Endodermal cell (in vitro differentiated cells): ENCODE measurements at regions not wholly inside any gene's neighbourhood (a gene's known extent, or its start where the extent isn't known, plus 50 kb on each side); places are given as distances from the start of the nearest gene placed in this dataset.
"Not testable (repeated sequence)": the region's sequence is repeated elsewhere in the genome, so short reads cannot be mapped to it uniquely, and the experiment has no call there.

Experiments used
- DNase-seq: peaks from one replicate; pipeline ENCODE4 v3.0.0-alpha.2; 2017
- H3K27ac ChIP-seq: 2 replicates; pipeline ENCODE4 v1.5.1; 2013; ENCODE audit warnings: mild to moderate bottlenecking, low read depth, low read length, moderate library complexity
- H3K27me3 ChIP-seq: 2 replicates; pipeline ENCODE4 v1.6.1; 2013; ENCODE audit warnings: mild to moderate bottlenecking, low read length, moderate library complexity; ENCODE audit not compliant: insufficient read depth, control insufficient read depth, poor library complexity, severe bottlenecking
- H3K36me3 ChIP-seq: 2 replicates; pipeline ENCODE4 v1.7.0; 2013; ENCODE audit warnings: mild to moderate bottlenecking, low read length, moderate library complexity; ENCODE audit not compliant: control insufficient read depth, insufficient read depth
- H3K4me1 ChIP-seq: one replicate; pipeline ENCODE4 v1.7.0; 2013; ENCODE audit warnings: low read length; ENCODE audit not compliant: control insufficient read depth, insufficient read depth
- H3K4me3 ChIP-seq: 2 replicates; pipeline ENCODE4 v1.5.1; 2013; ENCODE audit warnings: mild to moderate bottlenecking, low read length, moderate library complexity
- H3K9ac ChIP-seq: 2 replicates; pipeline ENCODE4 v1.6.1; 2013; ENCODE audit warnings: mild to moderate bottlenecking, low read length, moderate library complexity; ENCODE audit not compliant: poor library complexity, severe bottlenecking; ENCODE audit errors: extremely low read depth
- H3K9me3 ChIP-seq: 2 replicates; pipeline ENCODE4 v1.6.1; 2013; ENCODE audit warnings: mild to moderate bottlenecking, low read length, moderate library complexity; ENCODE audit not compliant: control insufficient read depth
- H3K27ac Mint-ChIP-seq: 2 replicates; pipeline ENCODE4 v1.8.0; 2020; ENCODE audit warnings: mixed read lengths
- H3K27me3 Mint-ChIP-seq: 2 replicates; pipeline ENCODE4 v1.8.0; 2021; ENCODE audit warnings: mild to moderate bottlenecking, mixed read lengths; ENCODE audit not compliant: insufficient read depth
- H3K36me3 Mint-ChIP-seq: 2 replicates; pipeline ENCODE4 v1.8.0; 2020; ENCODE audit warnings: low read depth, mixed read lengths
- H3K4me1 Mint-ChIP-seq: 2 replicates; pipeline ENCODE4 v1.8.0; 2020; ENCODE audit warnings: mixed read lengths
- H3K4me3 Mint-ChIP-seq: 2 replicates; pipeline ENCODE4 v1.8.0; 2020; ENCODE audit warnings: mild to moderate bottlenecking, moderate library complexity, mixed read lengths
- H3K9me3 Mint-ChIP-seq: 2 replicates; pipeline ENCODE4 v1.8.0; 2020; ENCODE audit warnings: mild to moderate bottlenecking, mixed read lengths
- WGBS, 2 experiments: methylation state at CpG; one replicate each; pipeline versions ENCODE4 v1.1.5 to v1.1.7; 2013; ENCODE audit warnings: missing lambda C conversion rate in 2 of 2, mixed read lengths in 1 of 2; ENCODE audit not compliant: insufficient coverage in 1 of 2, insufficient read length in 1 of 2; 5-methylcytosine and 5-hydroxymethylcytosine counted together
- TF ChIP-seq, protein P1 (sequence below): fragments of 200-600 bp; sonication (generic); conservative IDR thresholded peaks from 2 replicates; pipeline ENCODE4 v1.5.0; 2021; ENCODE audit warnings: antibody characterized with exemption, mild to moderate bottlenecking

DNA sequence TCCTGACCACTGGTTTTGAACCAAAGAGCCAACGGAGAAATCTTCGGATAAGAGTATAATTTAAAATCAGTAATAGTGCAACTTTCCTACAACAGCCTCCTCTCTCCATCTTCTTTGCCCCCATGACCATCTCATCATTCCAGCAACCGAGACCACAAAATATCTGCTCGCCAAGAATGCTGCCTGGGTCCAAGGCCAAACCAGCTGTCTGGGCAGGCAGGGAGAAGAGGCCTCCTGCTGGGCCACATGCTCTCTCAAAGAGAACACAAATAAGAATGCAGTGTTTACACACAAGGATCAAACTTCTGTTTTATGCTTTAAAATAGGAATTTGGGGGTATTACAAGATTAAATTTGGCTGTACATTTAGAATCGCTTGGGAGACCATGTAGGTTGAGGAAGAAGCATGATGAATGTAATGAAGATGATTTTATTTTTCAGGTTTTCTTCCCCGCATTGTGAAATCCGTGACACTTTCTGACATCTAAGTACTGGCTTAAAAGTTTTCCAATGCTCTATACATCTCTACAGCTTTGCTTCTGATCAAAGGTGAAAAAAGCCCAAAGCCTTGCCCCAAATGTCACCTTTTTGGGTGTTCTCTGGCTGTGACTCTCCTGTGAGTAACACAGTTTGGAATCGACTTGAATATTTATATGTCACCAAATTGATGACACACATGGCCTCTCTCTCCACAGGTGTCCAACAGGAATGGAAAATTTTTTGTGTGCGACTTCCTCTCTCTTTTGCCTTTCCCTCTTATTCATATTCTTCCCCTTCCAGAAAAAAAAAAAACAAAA, 79.4 kb upstream of the PROKR2 start:
- no peaks in the 10 kb centered on the region for H3K4me1 Mint-ChIP-seq
- no peak overlapping the region for H3K4me3 ChIP-seq
- TF ChIP-seq, protein P1, sequence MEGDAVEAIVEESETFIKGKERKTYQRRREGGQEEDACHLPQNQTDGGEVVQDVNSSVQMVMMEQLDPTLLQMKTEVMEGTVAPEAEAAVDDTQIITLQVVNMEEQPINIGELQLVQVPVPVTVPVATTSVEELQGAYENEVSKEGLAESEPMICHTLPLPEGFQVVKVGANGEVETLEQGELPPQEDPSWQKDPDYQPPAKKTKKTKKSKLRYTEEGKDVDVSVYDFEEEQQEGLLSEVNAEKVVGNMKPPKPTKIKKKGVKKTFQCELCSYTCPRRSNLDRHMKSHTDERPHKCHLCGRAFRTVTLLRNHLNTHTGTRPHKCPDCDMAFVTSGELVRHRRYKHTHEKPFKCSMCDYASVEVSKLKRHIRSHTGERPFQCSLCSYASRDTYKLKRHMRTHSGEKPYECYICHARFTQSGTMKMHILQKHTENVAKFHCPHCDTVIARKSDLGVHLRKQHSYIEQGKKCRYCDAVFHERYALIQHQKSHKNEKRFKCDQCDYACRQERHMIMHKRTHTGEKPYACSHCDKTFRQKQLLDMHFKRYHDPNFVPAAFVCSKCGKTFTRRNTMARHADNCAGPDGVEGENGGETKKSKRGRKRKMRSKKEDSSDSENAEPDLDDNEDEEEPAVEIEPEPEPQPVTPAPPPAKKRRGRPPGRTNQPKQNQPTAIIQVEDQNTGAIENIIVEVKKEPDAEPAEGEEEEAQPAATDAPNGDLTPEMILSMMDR, result no peak
- H3K27ac Mint-ChIP-seq, result no peak overlapping the region
- H3K36me3 Mint-ChIP-seq, result no peaks in the 10 kb centered on the region
- 77 to 79% methylated on average over 6 to 9 of the region's 9 CpGs for WGBS, 2 experiments
- H3K9me3 Mint-ChIP-seq, result no peaks in the 10 kb centered on the region
- H3K27me3 Mint-ChIP-seq, result peaks cover 8% of the 10 kb centered on the region
- no peaks in the 10 kb centered on the region for H3K9me3 ChIP-seq
- H3K27me3 ChIP-seq, result peaks cover 24% of the 10 kb centered on the region
- no peak overlapping the region for H3K27ac ChIP-seq
- H3K9ac ChIP-seq, result no peak overlapping the region
- no peaks in the 10 kb centered on the region for H3K36me3 ChIP-seq
- no peak for DNase-seq
- H3K4me3 Mint-ChIP-seq, result no peak overlapping the region
- H3K4me1 ChIP-seq, result no peaks in the 10 kb centered on the region

GRCh38 chr20:5393218-5393870, 76.6 kb upstream of the PROKR2 start:
- 72 to 82% methylated on average over 2 to 3 of the region's 3 CpGs for WGBS, 2 experiments
- no peak overlapping the region for H3K4me3 ChIP-seq
- H3K36me3 Mint-ChIP-seq, result no peaks in the 10 kb centered on the region
- no peak overlapping the region for H3K27ac ChIP-seq
- H3K9me3 Mint-ChIP-seq, result no peaks in the 10 kb centered on the region
- H3K27ac Mint-ChIP-seq, result no peak overlapping the region
- no peaks in the 10 kb centered on the region for H3K9me3 ChIP-seq
- no peaks in the 10 kb centered on the region for H3K36me3 ChIP-seq
- H3K4me3 Mint-ChIP-seq, result no peak overlapping the region
- peaks cover 8% of the 10 kb centered on the region for H3K27me3 Mint-ChIP-seq
- H3K4me1 ChIP-seq, result no peaks in the 10 kb centered on the region
- DNase-seq, result no peak
- peaks cover 18% of the 10 kb centered on the region for H3K27me3 ChIP-seq
- no peaks in the 10 kb centered on the region for H3K4me1 Mint-ChIP-seq
- no peak overlapping the region for H3K9ac ChIP-seq
- TF ChIP-seq, protein P1, result no peak

DNA sequence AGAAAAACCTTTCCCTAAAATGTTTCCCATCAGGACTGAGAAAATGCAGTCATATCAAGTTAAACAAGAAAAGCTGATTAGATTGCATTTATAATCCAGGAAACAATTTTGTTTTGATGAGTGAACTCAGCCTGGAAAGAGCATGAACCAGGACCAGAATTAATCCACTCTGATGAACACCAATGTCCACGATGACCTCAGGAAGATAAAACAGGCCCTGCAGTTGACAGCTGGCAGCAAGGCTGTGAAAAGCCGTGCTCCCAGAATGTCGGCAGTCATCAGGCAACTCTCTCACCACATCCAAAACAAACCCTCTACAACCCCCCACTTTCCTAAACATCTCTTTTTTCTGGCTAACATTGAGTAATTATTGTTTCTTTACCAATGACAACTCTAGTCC, 74.0 kb upstream of the PROKR2 start:
- H3K36me3 ChIP-seq, result no peaks in the 10 kb centered on the region
- WGBS, 2 experiments, result 59 to 81% methylated on average over 3 of the region's 3 CpGs
- no peaks in the 10 kb centered on the region for H3K4me1 Mint-ChIP-seq

GRCh38 chr20:5386846-5387245, 70.1 kb upstream of the PROKR2 start:
- H3K9me3 Mint-ChIP-seq, H3K27ac ChIP-seq, H3K4me1 Mint-ChIP-seq, H3K4me3 ChIP-seq, H3K27ac Mint-ChIP-seq, H3K4me1 ChIP-seq, H3K9ac ChIP-seq, H3K27me3 ChIP-seq, H3K36me3 Mint-ChIP-seq, DNase-seq, H3K27me3 Mint-ChIP-seq, H3K36me3 ChIP-seq, H3K4me3 Mint-ChIP-seq, H3K9me3 ChIP-seq: not testable (repeated sequence)
- WGBS, 2 experiments, result 76 to 100% methylated on average over 1 to 3 of the region's 3 CpGs

More for the DNA sequence above, 74.0 kb upstream of the PROKR2 start:
- Mint-ChIP-seq H3K4me3 (no peak overlapping the region), H3K27ac (no peak overlapping the region), H3K36me3 (no peaks in the 10 kb centered on the region), H3K27me3 (peaks cover 10% of the 10 kb centered on the region), H3K9me3 (no peaks in the 10 kb centered on the region)
- TF ChIP-seq, protein P1, result no peak
- Histone ChIP-seq H3K4me1 (no peaks in the 10 kb centered on the region), H3K27ac (no peak overlapping the region), H3K9me3 (no peaks in the 10 kb centered on the region), H3K4me3 (no peak overlapping the region), H3K9ac (no peak overlapping the region), H3K27me3 (no peaks in the 10 kb centered on the region)
- no peak for DNase-seq

- H3K9me3 Mint-ChIP-seq, H3K36me3 Mint-ChIP-seq, H3K27ac ChIP-seq, H3K27ac Mint-ChIP-seq, H3K4me3 ChIP-seq, H3K27me3 Mint-ChIP-seq, H3K4me3 Mint-ChIP-seq, H3K27me3 ChIP-seq, DNase-seq, H3K9ac ChIP-seq, H3K4me1 ChIP-seq, H3K9me3 ChIP-seq, H3K36me3 ChIP-seq, H3K4me1 Mint-ChIP-seq: not testable (repeated sequence)
- 91 to 100% methylated on average over 2 to 7 of the region's 7 CpGs for WGBS, 2 experiments
Measured at GRCh38 chr20:5381527-5381926, 64.8 kb upstream of the PROKR2 start.
